Ascending aorta (tissue), 2 donors: ENCODE measurements at regions not wholly inside any gene's neighbourhood (a gene's known extent, or its start where the extent isn't known, plus 50 kb on each side); places are given as distances from the start of the nearest gene placed in this dataset.
A peak's percentile ranks its signal among the peaks of the same experiment; 100 is the strongest.

Experiments used
- DNase-seq, 2 donors: peaks; one replicate each; pipeline ENCODE4 v3.0.0-alpha.2; 2019; ENCODE audit warnings: low spot score in 2 of 2
- H3K27ac ChIP-seq, 2 donors: fragments of 200-600 bp; sonication (generic); one replicate each; pipeline ENCODE4 v1.5.1; 2016 to 2017; ENCODE audit warnings: mild to moderate bottlenecking in 1 of 2
- H3K27me3 ChIP-seq: fragments of 200-600 bp; sonication (generic); one replicate; pipeline ENCODE4 v1.5.1; 2017
- H3K36me3 ChIP-seq, 2 donors: fragments of 200-600 bp; sonication (generic); one replicate each; pipeline ENCODE4 v1.5.1; 2016
- H3K4me1 ChIP-seq, 2 donors: fragments of 200-600 bp; sonication (generic); one replicate each; pipeline ENCODE4 v1.5.1; 2016 to 2017; ENCODE audit warnings: mild to moderate bottlenecking in 1 of 2
- H3K4me3 ChIP-seq, 2 donors: fragments of 200-600 bp; sonication (generic); one replicate each; pipeline ENCODE4 v1.5.1; 2016 to 2017; ENCODE audit warnings: mild to moderate bottlenecking in 1 of 2
- H3K9me3 ChIP-seq, 2 donors: fragments of 200-600 bp; sonication (generic); one replicate each; pipeline ENCODE4 v1.5.1; 2016
- CTCF ChIP-seq, 3 experiments: fragments of 200-600 bp in 2 of 3; fragments of 450-650 bp in 1 of 3; sonication (generic) in 2 of 3; IDR thresholded peaks; one replicate each; pipeline ENCODE4 v1.5.1; 2016 to 2019; ENCODE audit warnings: antibody characterized with exemption in 3 of 3, mild to moderate bottlenecking in 1 of 3, moderate library complexity in 1 of 3
- intact Hi-C: fragments of 100-400 bp; cut with DNase I; formaldehyde crosslinking; loops from one replicate; pipeline ENCODE4 v1.15.1; 2023

- no peak for TF ChIP-seq CTCF (IDR thresholded peaks at IDR 0.05)
- intact Hi-C loops, result no loop called here
- H3K9me3 ChIP-seq, result no peaks in the 10 kb centered on the region
- no peak overlapping the region for H3K4me3 ChIP-seq
- no peaks in the 10 kb centered on the region for H3K27me3 ChIP-seq
- DNase-seq, result no peak
- peak overlapping the region; percentile 8 to 24 for H3K27ac ChIP-seq
- no peaks in the 10 kb centered on the region for H3K36me3 ChIP-seq
- H3K4me1 ChIP-seq, result peaks cover 0 to 13% of the 10 kb centered on the region in 2 donors
These were observed 298.6 kb upstream of the AKR1E2 start for GRCh38 chr10:4527281-4527970.

GRCh38 chr10:4526311-4526731, 299.7 kb upstream of the AKR1E2 start:
- no peaks in the 10 kb centered on the region for H3K36me3 ChIP-seq
- H3K4me3 ChIP-seq, result no peak overlapping the region
- peak overlapping the region; percentile 24 to 52 for H3K27ac ChIP-seq
- H3K27me3 ChIP-seq, result no peaks in the 10 kb centered on the region
- H3K4me1 ChIP-seq, result peaks cover 0 to 13% of the 10 kb centered on the region in 2 donors
- no peaks in the 10 kb centered on the region for H3K9me3 ChIP-seq
- intact Hi-C loops, result no loop called here
- TF ChIP-seq CTCF (IDR thresholded peaks at IDR 0.05), result no peak
- no peak for DNase-seq

- intact Hi-C loops, result no loop called here
- no peak overlapping the region for H3K27ac ChIP-seq
These were observed 300.9 kb upstream of the AKR1E2 start for GRCh38 chr10:4525103-4525502.

GRCh38 chr10:4522296-4523000, 303.6 kb upstream of the AKR1E2 start:
- Histone ChIP-seq H3K4me1 (peaks cover 0 to 16% of the 10 kb centered on the region in 2 donors), H3K27me3 (no peaks in the 10 kb centered on the region), H3K27ac (no peak overlapping the region), H3K4me3 (no peak overlapping the region), H3K36me3 (no peaks in the 10 kb centered on the region), H3K9me3 (no peaks in the 10 kb centered on the region)
- DNase-seq, result no peak
- TF ChIP-seq CTCF (IDR thresholded peaks at IDR 0.05), result no peak
- intact Hi-C loops, result no loop called here

More at GRCh38 chr10:4525103-4525502, 300.9 kb upstream of the AKR1E2 start:
- no peaks in the 10 kb centered on the region for H3K9me3 ChIP-seq
- no peak for DNase-seq
- no peak for TF ChIP-seq CTCF (IDR thresholded peaks at IDR 0.05)
- no peaks in the 10 kb centered on the region for H3K36me3 ChIP-seq
- peaks cover 0 to 16% of the 10 kb centered on the region in 2 donors for H3K4me1 ChIP-seq
- no peak overlapping the region for H3K4me3 ChIP-seq
- no peaks in the 10 kb centered on the region for H3K27me3 ChIP-seq

GRCh38 chr10:4519658-4520402, 306.2 kb upstream of the AKR1E2 start:
- Histone ChIP-seq H3K9me3 (no peaks in the 10 kb centered on the region), H3K4me1 (peaks cover 0 to 11% of the 10 kb centered on the region in 2 donors), H3K4me3 (no peak overlapping the region), H3K27me3 (no peaks in the 10 kb centered on the region), H3K27ac (no peak overlapping the region), H3K36me3 (no peaks in the 10 kb centered on the region)
- no peak for TF ChIP-seq CTCF (IDR thresholded peaks at IDR 0.05)
- intact Hi-C loops, result no loop called here
- DNase-seq, result no peak
